ENCODE measurements at regions not wholly inside any gene's neighbourhood (a gene's known extent, or its start where the extent isn't known, plus 50 kb on each side); places are given as distances from the start of the nearest gene placed in this dataset.

- peaks cover 2 to 14% (median 4%) of the 10 kb centered on the region in 7 donors for H3K9me3 Mint-ChIP-seq
- Histone ChIP-seq H3K9me3 (replicated peaks in 1 of 2; ENCODE audit: control insufficient read depth in 1 of 2, insufficient read depth in 1 of 2, low read length in 2 of 2) (peaks cover 2 to 15% of the 10 kb centered on the region in 2 donors), H3K4me2 (replicated peaks; ENCODE audit: extremely low read depth, low read length, poor library complexity, severe bottlenecking) (no peak overlapping the region), H3K27ac (ENCODE audit: low read depth in 1 of 2, low read length in 2 of 2) (no peak overlapping the region), H3K4me3 (replicated peaks in 1 of 3; ENCODE audit: low read depth in 2 of 3, low read length in 3 of 3) (no peak overlapping the region), H3K36me3 (replicated peaks in 1 of 2; ENCODE audit: control insufficient read depth in 1 of 2, insufficient read depth in 2 of 2, low read length in 2 of 2) (no peaks in the 10 kb centered on the region), H3K9ac (ENCODE audit: insufficient read depth, low read length, poor library complexity, severe bottlenecking) (no peak overlapping the region), H4K20me1 (ENCODE audit: insufficient read depth, low read length) (no peaks in the 10 kb centered on the region), H3K79me2 (ENCODE audit: insufficient read depth, low read length) (no peaks in the 10 kb centered on the region), H2AFZ (ENCODE audit: insufficient read depth, low read depth, low read length, poor library complexity, severe bottlenecking) (no peak overlapping the region), H3K27me3 (ENCODE audit: control insufficient read depth in 2 of 2, insufficient read depth in 2 of 2, low read length in 2 of 2) (no peaks in the 10 kb centered on the region), H3K4me1 (ENCODE audit: control insufficient read depth in 1 of 2, insufficient read depth in 2 of 2, low read length in 2 of 2) (no peaks in the 10 kb centered on the region)
- H3K27ac Mint-ChIP-seq, result no peak overlapping the region
- TF ChIP-seq, protein P1, sequence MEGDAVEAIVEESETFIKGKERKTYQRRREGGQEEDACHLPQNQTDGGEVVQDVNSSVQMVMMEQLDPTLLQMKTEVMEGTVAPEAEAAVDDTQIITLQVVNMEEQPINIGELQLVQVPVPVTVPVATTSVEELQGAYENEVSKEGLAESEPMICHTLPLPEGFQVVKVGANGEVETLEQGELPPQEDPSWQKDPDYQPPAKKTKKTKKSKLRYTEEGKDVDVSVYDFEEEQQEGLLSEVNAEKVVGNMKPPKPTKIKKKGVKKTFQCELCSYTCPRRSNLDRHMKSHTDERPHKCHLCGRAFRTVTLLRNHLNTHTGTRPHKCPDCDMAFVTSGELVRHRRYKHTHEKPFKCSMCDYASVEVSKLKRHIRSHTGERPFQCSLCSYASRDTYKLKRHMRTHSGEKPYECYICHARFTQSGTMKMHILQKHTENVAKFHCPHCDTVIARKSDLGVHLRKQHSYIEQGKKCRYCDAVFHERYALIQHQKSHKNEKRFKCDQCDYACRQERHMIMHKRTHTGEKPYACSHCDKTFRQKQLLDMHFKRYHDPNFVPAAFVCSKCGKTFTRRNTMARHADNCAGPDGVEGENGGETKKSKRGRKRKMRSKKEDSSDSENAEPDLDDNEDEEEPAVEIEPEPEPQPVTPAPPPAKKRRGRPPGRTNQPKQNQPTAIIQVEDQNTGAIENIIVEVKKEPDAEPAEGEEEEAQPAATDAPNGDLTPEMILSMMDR (IDR thresholded peaks at IDR 0.05), result no peak
- no peak for DNase-seq
- no peaks in the 10 kb centered on the region for H3K4me1 Mint-ChIP-seq
- H3K36me3 Mint-ChIP-seq, result no peaks in the 10 kb centered on the region
- no peak overlapping the region for H3K4me3 Mint-ChIP-seq
- intact Hi-C loops (cut with micrococcal nuclease), result no loop called here
- peaks cover 0 to 4% (median 2%) of the 10 kb centered on the region in 3 donors for H3K27me3 Mint-ChIP-seq (ENCODE audit: low read depth in 3 of 3)
- WGBS (ENCODE audit: insufficient coverage), result 95% methylated on average over 9 of the region's 12 CpGs
Measured at GRCh38 chr19:29475469-29475868, 50.3 kb upstream of the VSTM2B start.

All from CD14-positive monocyte (primary cell).